Osteoblast (primary cell): ENCODE measurements at regions not wholly inside any gene's neighbourhood (a gene's known extent, or its start where the extent isn't known, plus 50 kb on each side); places are given as distances from the start of the nearest gene placed in this dataset.
"Not testable (repeated sequence)": the region's sequence is repeated elsewhere in the genome, so short reads cannot be mapped to it uniquely, and the experiment has no call there.

Source experiments
- DNase-seq: peaks from one replicate; pipeline ENCODE4 v3.0.0; 2011; ENCODE audit warnings: low spot score, mixed read lengths; ENCODE audit not compliant: insufficient read length; ENCODE audit errors: missing footprints
- H2AFZ ChIP-seq: 2 replicates; pipeline ENCODE4 v1.6.0; 2011; ENCODE audit warnings: mild to moderate bottlenecking, low read length
- H3K27ac ChIP-seq: 2 replicates; pipeline ENCODE4 v1.5.1; 2011; ENCODE audit warnings: mild to moderate bottlenecking, low read depth, low read length, moderate library complexity
- H3K27me3 ChIP-seq: 2 replicates; pipeline ENCODE4 v1.6.0; 2012; ENCODE audit warnings: mild to moderate bottlenecking, control low read depth, inconsistent platforms, low read length, moderate library complexity; ENCODE audit not compliant: insufficient read depth
- H3K36me3 ChIP-seq: 2 replicates; pipeline ENCODE4 v1.5.1; 2011; ENCODE audit warnings: mild to moderate bottlenecking, low read length, control low read depth, moderate library complexity; ENCODE audit not compliant: insufficient read depth
- H3K4me1 ChIP-seq: 2 replicates; pipeline ENCODE4 v1.5.1; 2011; ENCODE audit warnings: mild to moderate bottlenecking, low read length, control low read depth, moderate library complexity; ENCODE audit not compliant: insufficient read depth
- H3K4me2 ChIP-seq: 2 replicates; pipeline ENCODE4 v1.6.0; 2011; ENCODE audit warnings: mild to moderate bottlenecking, low read length; ENCODE audit not compliant: insufficient read depth
- H3K4me3 ChIP-seq: fragments of 200-600 bp; sonication (generic); 3 replicates; pipeline ENCODE4 v1.5.1; 2012; ENCODE audit warnings: mild to moderate bottlenecking, low read length, inconsistent platforms; ENCODE audit not compliant: insufficient read depth
- H3K79me2 ChIP-seq: 2 replicates; pipeline ENCODE4 v1.6.0; 2012; ENCODE audit warnings: mild to moderate bottlenecking, low read length, control low read depth, inconsistent platforms; ENCODE audit not compliant: insufficient read depth
- H3K9me3 ChIP-seq: 2 replicates; pipeline ENCODE4 v1.5.1; 2011; ENCODE audit warnings: low read depth, low read length, control low read depth
- H4K20me1 ChIP-seq: 2 replicates; pipeline ENCODE4 v1.6.0; 2012; ENCODE audit warnings: mild to moderate bottlenecking, low read length, control low read depth; ENCODE audit not compliant: insufficient read depth
- CTCF ChIP-seq: IDR thresholded peaks from 2 replicates; pipeline ENCODE4 v1.5.1; 2011; ENCODE audit warnings: mild to moderate bottlenecking, low read depth, low read length, moderate library complexity; ENCODE audit errors: extremely low read depth

- TF ChIP-seq CTCF, result no peak
- no peak for DNase-seq
- no peak overlapping the region for H3K27ac ChIP-seq
- no peaks in the 10 kb centered on the region for H3K79me2 ChIP-seq
- no peaks in the 10 kb centered on the region for H3K9me3 ChIP-seq
- no peaks in the 10 kb centered on the region for H3K36me3 ChIP-seq
- H2AFZ ChIP-seq, result no peak overlapping the region
- no peak overlapping the region for H3K4me3 ChIP-seq
- H3K4me2 ChIP-seq, result no peak overlapping the region
- peaks cover 4% of the 10 kb centered on the region for H3K4me1 ChIP-seq
- no peaks in the 10 kb centered on the region for H3K27me3 ChIP-seq
- H4K20me1 ChIP-seq, result no peaks in the 10 kb centered on the region
These were observed 113.2 kb upstream of the SNX2 start for GRCh38 chr5:122661496-122662180.

- DNase-seq, result peak; percentile 3
- H3K4me3 ChIP-seq, result no peak overlapping the region
- no peaks in the 10 kb centered on the region for H3K27me3 ChIP-seq
- no peaks in the 10 kb centered on the region for H4K20me1 ChIP-seq
- peaks cover 4% of the 10 kb centered on the region for H3K4me1 ChIP-seq
- H3K4me2 ChIP-seq, result no peak overlapping the region
- no peaks in the 10 kb centered on the region for H3K36me3 ChIP-seq
- H3K79me2 ChIP-seq, result no peaks in the 10 kb centered on the region
- TF ChIP-seq CTCF, result no peak
- H3K27ac ChIP-seq, result no peak overlapping the region
- no peaks in the 10 kb centered on the region for H3K9me3 ChIP-seq
- H2AFZ ChIP-seq, result no peak overlapping the region
These were observed 109.8 kb upstream of the SNX2 start for GRCh38 chr5:122665051-122665450.

GRCh38 chr5:122668552-122668951 is 106.3 kb upstream of the SNX2 start:
- H3K4me2 ChIP-seq, result no peak overlapping the region
- no peak for DNase-seq
- H2AFZ ChIP-seq, result no peak overlapping the region
- H3K4me1 ChIP-seq, result peaks cover 5% of the 10 kb centered on the region
- H3K79me2 ChIP-seq, result no peaks in the 10 kb centered on the region
- H3K9me3 ChIP-seq, result no peaks in the 10 kb centered on the region
- no peak overlapping the region for H3K4me3 ChIP-seq
- no peak overlapping the region for H3K27ac ChIP-seq
- no peak for TF ChIP-seq CTCF
- no peaks in the 10 kb centered on the region for H3K36me3 ChIP-seq
- no peaks in the 10 kb centered on the region for H4K20me1 ChIP-seq
- no peaks in the 10 kb centered on the region for H3K27me3 ChIP-seq

- H3K4me2 ChIP-seq, DNase-seq, H3K27ac ChIP-seq, H3K27me3 ChIP-seq, H3K9me3 ChIP-seq, H3K4me3 ChIP-seq, H3K36me3 ChIP-seq, H2AFZ ChIP-seq, H3K79me2 ChIP-seq, H4K20me1 ChIP-seq: not testable (repeated sequence)
- peaks cover 11% of the 10 kb centered on the region for H3K4me1 ChIP-seq
These were observed 105.2 kb upstream of the SNX2 start for GRCh38 chr5:122669709-122670108.
